Muscle of leg (tissue), 3 donors: ENCODE measurements at regions not wholly inside any gene's neighbourhood (a gene's known extent, or its start where the extent isn't known, plus 50 kb on each side); places are given as distances from the start of the nearest gene placed in this dataset.
A peak's percentile ranks its signal among the peaks of the same experiment; 100 is the strongest.
"Not testable (repeated sequence)": the region's sequence is repeated elsewhere in the genome, so short reads cannot be mapped to it uniquely, and the experiment has no call there.

Source experiments
- DNase-seq: peaks from one replicate; pipeline ENCODE4 v3.0.0; 2013
- H3K27ac ChIP-seq: one replicate; pipeline ENCODE4 v1.5.1; 2013; ENCODE audit warnings: mild to moderate bottlenecking, low read length, control low read depth
- H3K27me3 ChIP-seq: one replicate; pipeline ENCODE4 v1.6.1; 2013; ENCODE audit warnings: low read length; ENCODE audit not compliant: control insufficient read depth, insufficient read depth
- H3K36me3 ChIP-seq: one replicate; pipeline ENCODE4 v1.6.1; 2013; ENCODE audit warnings: low read length; ENCODE audit not compliant: control insufficient read depth, insufficient read depth
- H3K4me1 ChIP-seq: one replicate; pipeline ENCODE4 v1.6.1; 2013; ENCODE audit warnings: low read length; ENCODE audit not compliant: control insufficient read depth, insufficient read depth
- H3K4me3 ChIP-seq: one replicate; pipeline ENCODE4 v1.5.1; 2013; ENCODE audit warnings: low read length, control low read depth
- H3K9me3 ChIP-seq: replicated peaks from 2 replicates; pipeline ENCODE4 v1.6.1; 2013; ENCODE audit warnings: low read depth, low read length; ENCODE audit not compliant: control insufficient read depth
- WGBS: methylation state at CpG from one replicate; pipeline ENCODE4 v1.1.5; 2013; ENCODE audit warnings: missing lambda C conversion rate; ENCODE audit not compliant: insufficient coverage; 5-methylcytosine and 5-hydroxymethylcytosine counted together

DNA sequence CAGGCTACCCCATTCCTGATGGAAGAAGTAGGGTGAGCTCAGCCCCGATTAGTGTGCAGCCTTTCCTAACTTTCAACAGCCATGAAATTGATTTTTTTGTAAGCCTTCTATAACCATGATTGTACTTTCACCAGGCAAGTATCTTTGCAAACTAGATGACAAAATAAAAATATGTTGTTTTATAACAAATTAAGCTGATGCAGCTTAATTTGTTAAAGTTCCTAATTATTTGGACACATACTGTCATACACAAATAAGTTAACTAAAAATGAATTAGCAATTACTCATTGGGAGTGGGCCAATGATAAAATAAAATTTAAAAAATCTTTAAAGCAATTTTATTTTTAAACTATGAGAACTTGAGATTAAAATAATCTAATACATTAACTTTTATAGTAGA lies 113.1 kb upstream of the FANCL start:
- Histone ChIP-seq H3K27me3 (no peaks in the 10 kb centered on the region), H3K9me3 (no peaks in the 10 kb centered on the region), H3K36me3 (no peaks in the 10 kb centered on the region), H3K27ac (no peak overlapping the region), H3K4me3 (no peak overlapping the region), H3K4me1 (no peaks in the 10 kb centered on the region)
- no CpG with 5 or more reads among the region's 1 CpG for WGBS
- DNase-seq, result no peak

DNA sequence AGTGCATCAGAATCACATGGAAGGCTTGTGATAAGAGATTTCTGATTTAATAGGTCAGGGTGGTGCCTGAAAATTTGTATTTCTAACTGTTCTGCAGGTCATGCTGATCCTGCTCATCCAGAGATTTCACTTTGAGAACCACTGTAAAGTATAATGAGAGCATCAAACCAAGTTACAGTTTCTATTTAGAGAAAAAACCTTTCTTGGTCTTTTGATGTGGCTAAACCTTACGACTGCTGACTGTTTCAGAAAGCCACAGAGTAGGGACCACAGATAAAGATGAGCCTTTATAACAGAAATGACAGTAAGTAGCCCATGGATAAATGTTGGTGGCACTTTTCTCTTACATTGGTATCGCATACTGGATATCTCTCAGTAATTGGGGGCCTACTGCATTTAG lies 109.4 kb upstream of the FANCL start:
- Histone ChIP-seq H3K4me3 (no peak overlapping the region), H3K27ac (no peak overlapping the region), H3K9me3 (no peaks in the 10 kb centered on the region), H3K27me3 (no peaks in the 10 kb centered on the region), H3K4me1 (no peaks in the 10 kb centered on the region), H3K36me3 (no peaks in the 10 kb centered on the region)
- DNase-seq, result no peak
- no CpG with 5 or more reads among the region's 2 CpGs for WGBS

DNA sequence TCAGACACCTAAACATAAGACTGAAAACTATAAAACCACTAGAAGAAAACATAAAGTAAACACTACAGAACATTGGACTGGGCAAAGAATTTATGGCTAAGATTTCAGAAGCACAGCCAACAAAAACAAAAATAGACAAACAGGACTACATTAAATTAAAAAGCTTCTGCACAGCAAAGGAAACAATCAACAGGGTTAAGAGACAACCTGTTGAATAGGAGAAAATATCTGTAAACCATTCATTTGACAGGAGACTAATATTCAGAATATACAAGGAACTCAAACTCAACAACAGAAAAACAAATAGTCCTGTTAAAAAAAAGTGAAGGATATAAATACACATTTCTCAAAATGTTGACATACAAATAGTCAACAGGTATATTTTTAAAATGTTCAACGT lies 106.7 kb upstream of the FANCL start:
- H3K4me1 ChIP-seq, result no peaks in the 10 kb centered on the region
- H3K9me3 ChIP-seq, result no peaks in the 10 kb centered on the region
- no peak for DNase-seq
- no peak overlapping the region for H3K27ac ChIP-seq
- WGBS, result no CpG with 5 or more reads among the region's 1 CpG
- H3K4me3 ChIP-seq, result no peak overlapping the region
- H3K27me3 ChIP-seq, result no peaks in the 10 kb centered on the region
- H3K36me3 ChIP-seq, result no peaks in the 10 kb centered on the region

DNA sequence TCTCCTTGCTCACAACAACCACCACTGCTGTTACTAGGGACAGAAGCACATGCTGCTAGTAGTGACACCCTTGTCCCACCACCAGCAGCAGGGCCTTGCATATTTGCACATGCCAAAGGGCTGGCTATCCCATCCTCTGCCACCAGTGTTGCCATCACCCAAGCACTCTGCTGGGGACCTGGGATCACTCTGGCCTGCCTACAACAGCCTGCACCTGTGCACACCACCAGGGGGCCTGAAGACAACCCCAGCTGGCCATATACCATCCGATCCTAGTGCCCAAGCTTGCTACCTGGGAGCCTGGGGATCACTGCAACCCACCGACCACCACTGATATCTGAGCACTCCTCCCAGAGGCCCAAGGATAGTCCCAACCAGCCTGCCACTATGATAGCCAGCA lies 99.9 kb upstream of the FANCL start:
- peaks cover 2% of the 10 kb centered on the region for H3K9me3 ChIP-seq
- no peaks in the 10 kb centered on the region for H3K27me3 ChIP-seq
- no peak overlapping the region for H3K4me3 ChIP-seq
- 81% methylated on average over 2 of the region's 2 CpGs for WGBS
- no peak for DNase-seq
- no peaks in the 10 kb centered on the region for H3K36me3 ChIP-seq
- no peaks in the 10 kb centered on the region for H3K4me1 ChIP-seq
- H3K27ac ChIP-seq, result no peak overlapping the region

DNA sequence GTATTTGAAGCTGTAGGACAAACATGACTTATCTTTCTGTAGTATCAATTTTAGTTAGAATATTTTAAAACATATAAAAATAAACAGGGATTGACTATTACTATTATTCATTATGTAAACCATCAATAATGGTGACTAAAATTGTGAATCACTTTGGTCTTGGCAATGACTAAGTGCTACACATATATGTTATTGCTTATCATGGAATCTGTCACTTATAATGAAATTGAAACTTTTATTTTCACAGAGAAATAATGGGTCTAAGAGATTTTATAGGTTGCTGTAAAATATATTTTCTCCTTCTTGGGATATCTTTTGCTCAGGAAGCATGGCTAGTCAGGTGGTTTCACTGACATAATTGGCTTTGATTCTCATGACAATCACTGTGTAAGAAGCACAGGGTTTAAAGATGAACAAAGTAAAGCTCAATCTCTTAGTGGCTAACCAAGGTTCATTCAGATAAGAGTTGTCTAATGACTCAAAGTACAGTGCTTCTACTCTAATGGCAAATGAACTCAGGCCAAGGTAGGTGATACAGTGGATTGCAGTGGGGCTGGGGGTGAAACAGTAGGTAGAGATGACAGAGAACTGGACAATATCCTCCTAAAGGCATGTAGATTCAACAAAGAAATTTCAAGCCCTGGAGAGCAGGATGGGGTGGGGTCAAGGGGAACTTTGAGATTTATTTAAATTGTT lies 98.6 kb upstream of the FANCL start:
- Histone ChIP-seq H3K9me3 (peaks cover 2% of the 10 kb centered on the region), H3K27me3 (no peaks in the 10 kb centered on the region), H3K4me1 (no peaks in the 10 kb centered on the region), H3K36me3 (no peaks in the 10 kb centered on the region), H3K4me3 (no peak overlapping the region), H3K27ac (no peak overlapping the region)
- DNase-seq, result no peak

DNA sequence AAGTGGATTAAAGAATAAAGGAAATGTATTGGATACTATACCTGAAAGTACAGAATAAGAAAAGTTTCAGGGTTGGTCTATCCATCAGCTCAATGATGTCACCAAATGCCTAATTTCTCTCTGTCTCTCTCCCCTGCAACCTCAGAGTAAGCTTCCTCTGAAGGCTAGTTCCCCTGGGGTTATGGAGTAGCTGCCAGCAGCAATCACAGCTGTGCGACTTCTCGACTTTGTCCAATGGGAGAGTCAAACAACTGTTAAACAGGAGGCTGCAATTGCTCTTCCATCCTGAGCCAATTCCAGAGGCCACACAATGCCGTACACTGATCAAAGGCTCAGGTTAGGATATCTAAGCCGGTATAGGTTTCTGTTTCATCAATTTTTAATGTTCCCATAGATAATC lies 95.3 kb upstream of the FANCL start:
- DNase-seq, result peak; percentile 37
- no peaks in the 10 kb centered on the region for H3K36me3 ChIP-seq
- no peak overlapping the region for H3K4me3 ChIP-seq
- peaks cover 2% of the 10 kb centered on the region for H3K9me3 ChIP-seq
- no CpG with 5 or more reads among the region's 4 CpGs for WGBS
- H3K4me1 ChIP-seq, result no peaks in the 10 kb centered on the region
- no peaks in the 10 kb centered on the region for H3K27me3 ChIP-seq
- H3K27ac ChIP-seq, result no peak overlapping the region

DNA sequence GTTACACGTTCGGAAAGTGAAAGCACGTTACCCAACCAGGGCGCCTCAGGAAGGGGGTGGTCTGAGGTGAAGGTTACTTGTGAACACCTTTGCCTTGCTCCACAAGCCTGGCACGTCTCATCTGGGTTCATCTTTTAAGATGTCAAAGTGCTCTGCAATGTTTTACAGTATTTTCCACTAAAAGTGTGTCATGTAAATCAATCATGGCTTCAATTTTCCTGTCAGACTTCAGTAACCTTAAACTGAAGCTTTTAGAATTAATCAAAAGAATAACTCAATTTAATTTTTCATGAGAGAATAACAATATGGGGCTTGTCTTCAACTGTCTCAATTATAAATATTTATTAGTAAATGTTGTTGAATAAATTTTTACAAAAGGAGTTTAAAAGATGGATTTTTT lies 93.3 kb upstream of the FANCL start:
- Histone ChIP-seq H3K27me3 (no peaks in the 10 kb centered on the region), H3K36me3 (no peaks in the 10 kb centered on the region), H3K4me3 (no peak overlapping the region), H3K9me3 (no peaks in the 10 kb centered on the region), H3K27ac (no peak overlapping the region), H3K4me1 (no peaks in the 10 kb centered on the region)
- WGBS, result no CpG with 5 or more reads among the region's 5 CpGs
- DNase-seq, result no peak

DNA sequence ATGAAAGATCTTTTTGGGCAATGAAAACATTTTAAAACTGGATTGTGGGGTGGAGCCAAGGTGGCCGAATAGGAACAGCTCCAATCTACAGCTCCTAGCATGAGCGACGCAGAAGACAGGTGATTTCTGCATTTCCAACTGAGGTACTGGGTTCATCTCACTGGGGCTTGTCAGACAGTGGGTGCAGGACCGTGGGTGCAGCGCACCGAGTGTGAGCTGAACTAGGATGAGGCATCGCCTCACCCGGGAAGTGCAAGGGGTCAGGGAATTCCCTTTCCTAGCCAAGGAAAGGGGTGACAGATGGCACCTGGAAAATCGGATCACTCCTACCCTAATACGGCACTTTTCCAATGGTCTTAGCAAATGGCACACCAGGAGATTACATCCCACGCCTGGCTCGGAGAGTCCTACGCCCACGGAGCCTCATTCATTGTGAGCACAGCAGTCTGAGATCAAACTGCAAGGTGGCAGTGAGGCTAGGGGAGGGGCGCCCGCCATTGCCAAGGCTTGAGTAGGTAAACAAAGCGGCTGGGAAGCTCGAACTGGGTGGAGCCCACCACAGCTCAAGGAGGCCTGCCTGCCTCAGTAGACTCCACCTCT lies 84.3 kb upstream of the FANCL start:
- 96% methylated on average over 10 of the region's 18 CpGs for WGBS
- H3K4me1 ChIP-seq, H3K27me3 ChIP-seq, H3K4me3 ChIP-seq, H3K27ac ChIP-seq, DNase-seq, H3K36me3 ChIP-seq, H3K9me3 ChIP-seq: not testable (repeated sequence)

DNA sequence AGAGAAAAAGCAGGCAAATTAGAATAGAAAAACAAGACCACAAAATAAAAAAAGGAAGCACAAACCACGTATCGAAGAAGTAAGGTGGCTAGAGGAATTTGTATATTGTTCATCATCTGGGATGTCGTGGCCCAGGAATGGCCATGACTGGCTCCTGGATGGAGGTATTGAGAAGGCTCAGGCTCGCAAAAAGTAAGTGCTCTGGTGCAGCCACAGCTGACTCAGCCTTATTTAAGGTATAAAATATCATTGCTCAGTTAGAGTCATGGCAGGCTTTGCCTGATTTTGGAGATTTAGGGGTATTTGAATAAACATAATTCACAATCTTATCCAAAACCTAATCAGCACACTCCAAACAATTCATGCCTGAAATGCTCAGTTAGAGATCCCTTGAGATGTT lies 78.4 kb upstream of the FANCL start:
- H3K36me3 ChIP-seq, result no peaks in the 10 kb centered on the region
- H3K9me3 ChIP-seq, result no peaks in the 10 kb centered on the region
- no peak for DNase-seq
- H3K27ac ChIP-seq, result no peak overlapping the region
- 92% methylated on average over 3 of the region's 4 CpGs for WGBS
- no peak overlapping the region for H3K4me3 ChIP-seq
- no peaks in the 10 kb centered on the region for H3K4me1 ChIP-seq
- no peaks in the 10 kb centered on the region for H3K27me3 ChIP-seq

DNA sequence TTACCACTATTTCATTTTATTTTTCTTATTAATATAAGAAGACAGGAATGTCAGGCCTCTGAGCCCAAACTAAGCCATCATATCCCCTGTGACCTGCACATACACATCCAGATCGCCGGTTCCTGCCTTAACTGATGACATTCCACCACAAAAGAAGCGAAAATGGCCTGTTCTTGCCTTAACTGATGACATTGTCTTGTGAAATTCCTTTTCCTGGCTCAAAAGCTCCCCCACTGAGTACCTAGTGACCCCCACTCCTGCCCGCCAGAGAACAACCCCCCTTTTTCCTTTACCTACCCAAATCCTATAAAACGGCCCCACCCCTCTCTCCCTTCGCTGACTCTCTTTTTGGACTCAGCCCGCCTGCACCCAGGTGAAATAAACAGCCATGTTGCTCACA lies 77.8 kb upstream of the FANCL start:
- H3K4me1 ChIP-seq, H3K27ac ChIP-seq, H3K27me3 ChIP-seq, H3K9me3 ChIP-seq, H3K4me3 ChIP-seq, H3K36me3 ChIP-seq, DNase-seq: not testable (repeated sequence)
- 75% methylated on average over 6 of the region's 7 CpGs for WGBS

DNA sequence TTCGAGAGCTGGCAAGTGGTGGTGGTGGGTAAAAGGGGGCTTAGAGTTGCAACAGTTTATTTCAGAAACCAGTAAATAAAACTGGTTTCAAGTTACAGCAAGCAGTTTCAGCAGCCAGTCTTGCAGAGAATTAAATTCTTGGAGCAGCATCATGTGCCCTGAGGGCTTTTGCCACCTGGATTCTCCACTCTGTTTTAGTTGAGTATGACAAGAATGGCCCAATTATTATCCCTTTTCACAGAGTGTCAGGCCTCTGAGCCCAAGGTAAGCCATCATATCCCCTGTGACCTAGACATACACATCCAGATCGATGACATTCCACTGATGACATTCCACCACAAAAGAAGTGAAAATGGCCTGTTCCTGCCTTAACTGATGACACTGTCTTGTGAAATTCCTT lies 72.8 kb upstream of the FANCL start:
- H3K4me1 ChIP-seq, result no peaks in the 10 kb centered on the region
- H3K4me3 ChIP-seq, result no peak overlapping the region
- H3K27me3 ChIP-seq, result no peaks in the 10 kb centered on the region
- 58% methylated on average over 2 of the region's 2 CpGs for WGBS
- no peaks in the 10 kb centered on the region for H3K9me3 ChIP-seq
- no peaks in the 10 kb centered on the region for H3K36me3 ChIP-seq
- DNase-seq, result no peak
- no peak overlapping the region for H3K27ac ChIP-seq
